GM12874 (cell line): ENCODE measurements at regions not wholly inside any gene's neighbourhood (a gene's known extent, or its start where the extent isn't known, plus 50 kb on each side); places are given as distances from the start of the nearest gene placed in this dataset.

Source experiments
- CTCF ChIP-seq: IDR thresholded peaks from 2 replicates; pipeline ENCODE4 v1.5.1; 2011; ENCODE audit warnings: low read depth, mild to moderate bottlenecking, control low read depth, low read length, moderate library complexity; ENCODE audit not compliant: insufficient read depth

- TF ChIP-seq CTCF, result no peak
These were observed 192.4 kb upstream of the HSF2 start for GRCh38 chr6:122207061-122207460.

DNA sequence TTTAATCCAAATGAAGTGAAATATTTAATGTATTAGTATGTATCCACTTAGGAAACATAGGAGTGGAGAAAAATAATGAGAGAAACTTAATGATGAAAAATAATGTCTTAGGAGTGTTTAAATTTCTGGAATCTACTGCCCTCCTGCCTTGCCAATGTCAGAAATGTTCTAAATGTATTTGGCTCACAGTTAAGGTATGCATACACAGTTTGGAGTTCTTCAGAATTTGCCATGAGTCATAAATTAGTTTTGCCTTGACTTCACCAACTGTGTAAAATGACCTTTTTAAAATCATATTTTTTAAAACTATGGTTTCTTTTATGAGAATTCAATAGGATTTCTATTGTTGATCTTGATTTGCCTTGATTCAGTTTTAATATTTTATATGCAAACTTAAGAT is 191.7 kb upstream of the HSF2 start:
- TF ChIP-seq CTCF, result no peak

- TF ChIP-seq CTCF, result no peak
These were observed 184.7 kb upstream of the HSF2 start for GRCh38 chr6:122214605-122215318.

DNA sequence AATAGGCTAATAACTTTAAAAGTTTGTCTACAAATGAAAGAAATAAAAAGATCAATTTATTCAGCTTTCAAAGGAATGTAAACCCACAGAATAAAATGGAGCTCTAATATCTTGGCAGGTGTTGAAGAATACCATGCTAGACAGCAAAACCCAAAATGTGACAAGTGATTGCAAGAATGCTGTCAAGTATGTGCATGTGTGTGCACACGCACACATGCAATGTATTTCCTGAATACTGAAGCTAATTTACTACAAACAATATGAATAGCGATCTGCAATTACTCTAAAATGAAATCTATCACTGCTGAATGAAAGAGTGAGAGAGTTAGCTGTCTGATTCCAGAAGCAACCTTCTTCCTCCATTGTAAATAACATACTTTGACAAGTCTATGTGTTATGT is 179.2 kb upstream of the HSF2 start:
- no peak for TF ChIP-seq CTCF

DNA sequence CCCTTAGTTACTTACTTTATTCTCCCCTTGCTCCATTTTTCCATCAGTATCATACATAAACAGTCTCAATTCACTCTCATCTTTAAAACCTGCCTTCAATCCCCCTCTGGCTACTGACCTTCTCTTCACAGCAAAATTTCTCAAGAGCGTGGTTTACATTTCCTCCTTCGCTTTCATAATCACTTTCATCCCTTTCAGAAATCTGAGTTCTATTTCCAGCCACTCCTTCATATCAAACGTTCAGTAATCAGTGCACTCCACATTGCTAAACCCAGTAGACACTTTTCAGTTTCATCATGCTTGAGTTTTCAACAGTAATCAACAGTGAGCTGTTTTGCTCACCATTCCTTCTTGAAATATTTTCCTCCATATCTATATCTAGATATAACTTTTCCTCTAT is 176.7 kb upstream of the HSF2 start:
- no peak for TF ChIP-seq CTCF

DNA sequence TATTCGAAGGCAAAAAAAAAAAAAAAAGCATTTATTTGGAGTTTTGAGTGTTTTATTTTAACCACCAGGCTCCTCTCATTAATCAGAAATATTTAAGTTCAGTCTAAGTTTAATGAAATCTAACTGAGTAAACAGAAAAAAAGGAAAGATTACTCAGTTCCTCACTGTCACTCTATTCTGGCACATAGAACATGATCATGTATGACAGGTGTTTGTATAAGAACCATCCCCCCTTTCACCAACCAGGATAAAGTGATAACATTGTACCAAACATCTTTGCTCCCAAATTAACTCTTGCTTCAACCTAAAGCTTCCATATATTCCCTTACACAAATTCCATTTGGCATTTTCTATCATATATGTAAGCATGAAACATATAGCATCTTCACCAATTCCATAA is 176.2 kb upstream of the HSF2 start:
- TF ChIP-seq CTCF, result no peak

- TF ChIP-seq CTCF, result no peak
These were observed 160.6 kb upstream of the HSF2 start for GRCh38 chr6:122238861-122239260.
